Spleen (tissue), 7 donors: ENCODE measurements at regions not wholly inside any gene's neighbourhood (a gene's known extent, or its start where the extent isn't known, plus 50 kb on each side); places are given as distances from the start of the nearest gene placed in this dataset.

ENCODE experiments used
- CTCF ChIP-seq, 11 experiments: fragments of 200-600 bp in 7 of 11; fragments of 450-650 bp in 4 of 11; sonication (generic) in 4 of 11; IDR thresholded peaks in 8 of 11; conservative IDR thresholded peaks in 3 of 11; 1 replicate in 7 of 11; 2 replicates in 4 of 11; pipeline versions ENCODE4 v1.4.0 to v1.8.0; 2016 to 2021; ENCODE audit warnings: antibody characterized with exemption in 11 of 11, inconsistent platforms in 4 of 11, mild to moderate bottlenecking in 1 of 11
- POLR2A ChIP-seq, 3 donors: fragments of 450-650 bp; IDR thresholded peaks; one replicate each; pipeline ENCODE4 v1.5.1; 2017; ENCODE audit warnings: antibody characterized with exemption in 3 of 3, mild to moderate bottlenecking in 1 of 3
- POLR2AphosphoS5 ChIP-seq, 3 donors: sonication (generic); formaldehyde crosslinking; IDR thresholded peaks; one replicate each; pipeline ENCODE4 v1.5.1; 2017; ENCODE audit warnings: antibody characterized with exemption in 3 of 3
- donor health status: DM: no; HTN: no; CAD: no; lungs with moderate emphysema.
- donor health status: DM: no; HTN: no; CAD: no.
- donor health status: DM: no; HTN: no; CAD: no.

- TF ChIP-seq CTCF (IDR thresholded peaks at IDR 0.05 in 8 of 11, conservative IDR thresholded peaks at IDR 0.05 in 3 of 11) (no peak), POLR2A (IDR thresholded peaks at IDR 0.05) (no peak), POLR2AphosphoS5 (IDR thresholded peaks at IDR 0.05) (peak in 1 of 3 donors; percentile 47)
Measured at GRCh38 chr2:8494589-8494988, 187.3 kb upstream of the ID2 start.
